Activated CD8-positive, alpha-beta T cell treated with anti-CD3 and anti-CD28 coated beads, Interleukin-2, amount 10 ng/mL, durations not matched to agents 7 days and 5 days (primary cell): ENCODE measurements at regions not wholly inside any gene's neighbourhood (a gene's known extent, or its start where the extent isn't known, plus 50 kb on each side); places are given as distances from the start of the nearest gene placed in this dataset.
A peak's percentile ranks its signal among the peaks of the same experiment; 100 is the strongest.

Experiments used
- ATAC-seq: fragments of 150-1000 bp; cut with Tn5 transposase; one replicate; pipeline ENCODE4 v1.10.0; 2021; ENCODE audit warnings: moderate library complexity
- CTCF ChIA-PET: fragments of 350-600 bp; sonication (Branson Sonifier 250); formaldehyde crosslinking; loops from one replicate; lab custom pipeline; 2021; ENCODE audit warnings: antibody characterized with exemption; lab: Charles Lee
- POLR2A ChIA-PET: fragments of 350-600 bp; sonication (Branson Sonifier 250); formaldehyde crosslinking; loops from one replicate; lab custom pipeline; 2021; ENCODE audit warnings: antibody characterized with exemption; lab: Charles Lee
- DNase-seq: peaks from one replicate; pipeline ENCODE4 v3.0.0-alpha.2; 2020
- H3K27ac Mint-ChIP-seq: one replicate; pipeline ENCODE4 v1.8.0; 2021; ENCODE audit warnings: mild to moderate bottlenecking, mixed read lengths
- H3K27me3 Mint-ChIP-seq: one replicate; pipeline ENCODE4 v1.8.0; 2021; ENCODE audit warnings: low read depth, mixed read lengths
- H3K36me3 Mint-ChIP-seq: one replicate; pipeline ENCODE4 v1.8.0; 2021; ENCODE audit warnings: low read depth, mixed read lengths
- H3K4me1 Mint-ChIP-seq: one replicate; pipeline ENCODE4 v1.8.0; 2021; ENCODE audit warnings: low read depth, mixed read lengths
- H3K4me3 Mint-ChIP-seq: one replicate; pipeline ENCODE4 v1.8.0; 2021; ENCODE audit warnings: mild to moderate bottlenecking, mixed read lengths
- H3K9me3 Mint-ChIP-seq: one replicate; pipeline ENCODE4 v1.8.0; 2022; ENCODE audit warnings: mixed read lengths; ENCODE audit not compliant: insufficient read depth

DNA sequence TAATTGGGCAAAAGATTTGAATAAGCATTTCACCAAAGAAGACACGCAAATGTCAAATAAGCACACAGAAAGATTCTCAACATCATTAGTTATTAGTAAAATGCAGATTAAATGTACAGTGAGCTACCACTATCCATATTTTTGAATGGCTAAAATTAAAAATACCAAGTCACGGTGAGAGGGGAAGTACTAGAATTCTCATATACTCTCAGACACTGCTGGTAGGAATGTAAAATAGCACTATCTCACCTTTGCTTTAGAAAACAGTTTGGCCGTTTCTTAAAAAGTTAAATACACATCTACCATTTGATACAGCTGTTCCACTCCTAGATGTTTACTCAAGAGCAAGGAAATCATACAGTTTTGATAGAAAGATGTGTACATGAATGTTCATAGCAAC lies 115.8 kb upstream of the CELF2 start:
- Mint-ChIP-seq H3K27me3 (peaks cover 4% of the 10 kb centered on the region), H3K4me3 (no peak overlapping the region), H3K36me3 (no peaks in the 10 kb centered on the region), H3K4me1 (no peaks in the 10 kb centered on the region), H3K9me3 (no peaks in the 10 kb centered on the region), H3K27ac (no peak overlapping the region)
- CTCF ChIA-PET = no interaction called here
- DNase-seq (no peak), ATAC-seq (no peak)
- POLR2A ChIA-PET = interaction anchor here (0.6 kb wide), 1 partner anchor 334 kb away, joined by 3 read pairs; no protein-coding TSS in a partner anchor

DNA sequence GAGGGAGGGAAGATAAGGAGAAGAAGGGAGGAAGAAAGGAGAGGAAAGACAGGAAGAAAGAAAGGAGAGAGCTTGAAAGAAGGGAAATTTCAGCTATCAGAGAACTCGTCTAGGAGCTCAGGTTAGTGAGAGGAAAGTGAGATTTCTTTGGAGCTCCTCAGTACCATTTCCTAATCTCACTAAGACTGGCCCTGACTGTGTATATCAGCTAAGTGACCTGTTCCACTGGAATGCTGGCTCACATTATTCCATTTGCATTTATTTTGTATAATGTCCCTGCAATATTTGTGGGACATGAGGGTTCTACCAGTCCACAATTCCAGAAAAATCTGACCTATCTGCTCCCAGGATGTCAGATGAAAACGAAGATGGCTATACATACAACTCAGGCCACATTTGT lies 114.7 kb upstream of the CELF2 start:
- H3K9me3 Mint-ChIP-seq = no peaks in the 10 kb centered on the region
- ATAC-seq (no peak), DNase-seq (no peak)
- ChIA-PET POLR2A (no interaction called here), CTCF (no interaction called here)
- no peak overlapping the region for H3K4me3 Mint-ChIP-seq
- H3K4me1 Mint-ChIP-seq = no peaks in the 10 kb centered on the region
- H3K27ac Mint-ChIP-seq = no peak overlapping the region
- H3K27me3 Mint-ChIP-seq = peaks cover 5% of the 10 kb centered on the region
- H3K36me3 Mint-ChIP-seq = no peaks in the 10 kb centered on the region

DNA sequence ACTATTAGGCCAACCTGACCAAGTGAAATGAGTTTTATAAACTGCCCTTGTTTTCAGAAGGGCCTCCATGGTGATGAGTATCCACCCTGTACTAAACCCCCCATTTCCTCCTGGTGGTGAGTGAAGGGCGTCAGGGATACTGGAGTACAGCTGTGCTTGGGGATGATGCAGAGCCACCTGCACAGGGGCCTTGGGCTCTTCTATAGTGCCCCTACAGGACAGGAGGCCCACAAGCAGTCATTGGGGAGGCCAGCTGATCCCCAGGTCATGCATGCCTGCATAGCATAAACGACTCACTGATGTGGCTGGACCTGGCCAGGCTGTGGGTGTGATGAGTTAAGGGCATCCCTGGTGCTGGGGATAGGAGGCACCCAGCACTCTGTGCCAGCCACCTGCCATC lies 114.1 kb upstream of the CELF2 start:
- DNase-seq (no peak), ATAC-seq (no peak)
- POLR2A ChIA-PET = no interaction called here
- Mint-ChIP-seq H3K27me3 (peaks cover 5% of the 10 kb centered on the region), H3K4me1 (no peaks in the 10 kb centered on the region), H3K4me3 (no peak overlapping the region), H3K27ac (no peak overlapping the region), H3K36me3 (no peaks in the 10 kb centered on the region), H3K9me3 (no peaks in the 10 kb centered on the region)
- CTCF ChIA-PET = no interaction called here

DNA sequence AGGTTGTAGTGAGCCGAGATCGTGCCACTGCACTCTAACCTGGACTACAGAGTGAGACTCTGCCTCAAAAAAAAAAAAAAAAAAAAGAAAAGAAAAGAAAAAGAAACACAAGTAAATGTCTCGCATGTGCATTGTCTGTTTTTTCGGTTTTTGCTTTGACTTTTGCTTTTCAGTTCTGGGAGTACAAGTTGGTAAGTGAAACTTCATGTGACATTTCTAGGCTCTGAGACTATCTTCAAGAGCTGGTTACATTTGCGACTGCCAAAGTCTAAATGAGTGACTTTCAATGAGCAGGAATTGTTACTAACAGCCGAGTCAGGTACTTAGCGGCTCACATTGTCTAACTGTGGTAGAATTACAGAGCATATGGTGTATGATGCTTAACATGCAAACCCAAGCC lies 107.0 kb upstream of the CELF2 start:
- ChIA-PET POLR2A (no interaction called here), CTCF (no interaction called here)
- H3K4me1 Mint-ChIP-seq = no peaks in the 10 kb centered on the region
- DNase-seq (no peak), ATAC-seq (no peak)
- no peak overlapping the region for H3K4me3 Mint-ChIP-seq
- peaks cover 12% of the 10 kb centered on the region for H3K27me3 Mint-ChIP-seq
- no peaks in the 10 kb centered on the region for H3K36me3 Mint-ChIP-seq
- no peaks in the 10 kb centered on the region for H3K9me3 Mint-ChIP-seq
- no peak overlapping the region for H3K27ac Mint-ChIP-seq

DNA sequence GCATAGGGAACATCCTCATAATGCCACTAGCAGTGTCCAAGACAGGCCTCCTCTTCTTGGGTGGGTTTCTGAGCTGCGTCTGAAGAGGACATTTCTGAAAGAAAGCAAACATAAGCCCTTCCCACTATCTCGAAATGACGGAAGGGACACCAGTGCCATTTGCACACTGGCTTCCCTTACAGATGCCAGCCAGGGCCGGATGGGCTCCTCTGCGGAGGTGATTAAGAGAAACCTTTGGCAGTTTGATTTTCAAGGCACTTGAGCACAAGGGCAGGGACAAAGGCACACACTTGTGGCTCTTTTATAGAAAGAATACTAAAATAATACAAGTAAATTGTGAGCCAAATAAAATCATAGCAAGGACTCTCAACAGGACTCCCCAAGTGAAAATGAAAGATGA lies 106.6 kb upstream of the CELF2 start:
- Mint-ChIP-seq H3K27ac (no peak overlapping the region), H3K4me1 (no peaks in the 10 kb centered on the region), H3K36me3 (no peaks in the 10 kb centered on the region), H3K4me3 (no peak overlapping the region), H3K9me3 (no peaks in the 10 kb centered on the region), H3K27me3 (peaks cover 12% of the 10 kb centered on the region)
- no peak for DNase-seq
- no peak for ATAC-seq
- ChIA-PET POLR2A (no interaction called here), CTCF (no interaction called here)

DNA sequence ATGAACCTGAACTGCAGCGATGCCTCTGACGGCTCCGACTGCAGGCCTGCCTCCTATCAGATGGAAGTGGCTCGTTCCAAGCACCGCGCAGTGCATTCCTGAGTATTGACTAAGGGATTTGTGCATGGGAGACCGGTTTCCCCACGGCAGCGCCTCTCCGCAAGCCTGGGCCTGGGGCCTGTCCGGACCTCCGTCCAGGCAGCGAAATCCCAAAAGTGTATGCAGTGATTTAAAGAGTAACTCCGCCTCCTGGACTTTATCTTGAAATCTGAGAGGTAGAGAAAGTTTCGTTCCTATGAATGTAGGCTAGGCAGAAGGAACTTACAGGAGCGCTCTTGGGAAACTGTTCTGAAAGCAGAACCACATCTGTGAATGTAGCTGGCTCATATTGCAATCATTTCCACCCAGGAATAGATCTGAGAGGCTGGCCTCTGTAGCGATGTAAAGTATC lies 106.2 kb upstream of the CELF2 start:
- no peak overlapping the region for H3K4me3 Mint-ChIP-seq
- peaks cover 15% of the 10 kb centered on the region for H3K27me3 Mint-ChIP-seq
- no peaks in the 10 kb centered on the region for H3K4me1 Mint-ChIP-seq
- H3K36me3 Mint-ChIP-seq = no peaks in the 10 kb centered on the region
- CTCF ChIA-PET = no interaction called here
- DNase-seq = no peak
- no peaks in the 10 kb centered on the region for H3K9me3 Mint-ChIP-seq
- no peak for ATAC-seq
- H3K27ac Mint-ChIP-seq = no peak overlapping the region
- POLR2A ChIA-PET = no interaction called here

DNA sequence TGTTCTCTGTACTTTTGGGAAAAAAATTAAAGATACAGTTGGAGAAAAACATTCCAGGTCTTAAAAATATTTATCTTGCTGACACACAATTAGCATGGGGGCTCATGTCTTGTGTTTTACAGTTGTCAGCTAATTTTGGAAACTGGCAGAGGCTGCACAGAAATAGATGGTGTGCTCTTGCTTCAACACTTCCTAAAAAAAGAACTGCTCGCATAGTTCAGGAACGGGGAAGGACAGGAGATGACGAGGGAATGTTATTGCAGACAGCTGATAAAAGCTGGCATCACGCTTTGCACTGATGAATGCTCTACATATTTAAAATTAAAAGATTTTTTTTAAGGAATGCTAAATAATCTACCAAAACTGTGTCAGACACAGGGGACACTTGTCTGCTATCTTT lies 103.5 kb upstream of the CELF2 start:
- H3K27me3 Mint-ChIP-seq = peaks cover 12% of the 10 kb centered on the region
- H3K27ac Mint-ChIP-seq = no peak overlapping the region
- ATAC-seq (no peak), DNase-seq (no peak)
- H3K9me3 Mint-ChIP-seq = no peaks in the 10 kb centered on the region
- ChIA-PET POLR2A (no interaction called here), CTCF (no interaction called here)
- H3K4me1 Mint-ChIP-seq = no peaks in the 10 kb centered on the region
- no peak overlapping the region for H3K4me3 Mint-ChIP-seq
- no peaks in the 10 kb centered on the region for H3K36me3 Mint-ChIP-seq

DNA sequence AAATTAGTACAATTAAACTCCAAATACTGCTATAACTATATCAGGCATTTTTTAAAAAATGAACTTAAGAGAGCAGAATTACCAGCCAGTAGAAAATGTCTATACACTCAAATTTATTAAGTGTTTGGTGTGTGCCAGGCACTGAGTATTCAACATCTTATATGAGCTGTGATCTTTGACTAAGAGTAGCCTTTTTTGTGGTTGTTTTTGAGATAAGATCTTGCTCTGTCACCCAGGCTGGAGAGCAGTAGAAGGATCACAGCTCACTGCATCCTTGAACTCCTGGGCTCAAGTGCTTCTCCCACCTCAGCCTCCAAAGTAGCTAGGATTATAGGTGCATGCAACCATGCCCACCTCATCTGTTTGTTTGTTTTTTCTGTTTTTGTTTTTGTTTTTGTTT lies 102.5 kb upstream of the CELF2 start:
- peak; percentile 69 for ATAC-seq
- H3K9me3 Mint-ChIP-seq = no peaks in the 10 kb centered on the region
- H3K27me3 Mint-ChIP-seq = peaks cover 12% of the 10 kb centered on the region
- ChIA-PET CTCF (interaction anchor here (0.6 kb wide), 1 partner anchor 294 kb away, joined by 4 read pairs; no protein-coding TSS in a partner anchor), POLR2A (no interaction called here)
- H3K4me3 Mint-ChIP-seq = no peak overlapping the region
- H3K27ac Mint-ChIP-seq = no peak overlapping the region
- H3K36me3 Mint-ChIP-seq = no peaks in the 10 kb centered on the region
- H3K4me1 Mint-ChIP-seq = no peaks in the 10 kb centered on the region
- DNase-seq = no peak

DNA sequence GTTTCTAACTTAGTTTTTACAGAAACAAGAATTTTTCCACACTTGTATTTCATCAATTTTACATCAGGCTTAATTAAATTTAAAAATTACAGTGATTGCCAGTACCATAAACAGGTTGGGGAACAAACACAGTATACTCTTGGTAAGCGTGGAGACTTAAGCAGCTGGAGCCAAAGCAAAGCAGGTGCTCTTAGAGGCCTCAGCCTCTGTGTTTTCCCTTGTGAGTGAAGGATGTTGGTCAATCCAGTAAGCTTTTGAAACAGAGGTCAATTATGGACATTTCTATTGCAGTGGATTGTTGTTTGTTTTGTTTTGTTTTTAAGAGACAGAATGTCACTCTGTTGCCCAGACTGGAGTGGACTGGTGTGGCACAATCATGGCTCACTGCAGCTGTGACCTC lies 100.6 kb upstream of the CELF2 start:
- H3K4me1 Mint-ChIP-seq = no peaks in the 10 kb centered on the region
- no peak for DNase-seq
- H3K27ac Mint-ChIP-seq = no peak overlapping the region
- ChIA-PET POLR2A (no interaction called here), CTCF (no interaction called here)
- H3K36me3 Mint-ChIP-seq = no peaks in the 10 kb centered on the region
- H3K9me3 Mint-ChIP-seq = no peaks in the 10 kb centered on the region
- peaks cover 10% of the 10 kb centered on the region for H3K27me3 Mint-ChIP-seq
- no peak for ATAC-seq
- H3K4me3 Mint-ChIP-seq = no peak overlapping the region

DNA sequence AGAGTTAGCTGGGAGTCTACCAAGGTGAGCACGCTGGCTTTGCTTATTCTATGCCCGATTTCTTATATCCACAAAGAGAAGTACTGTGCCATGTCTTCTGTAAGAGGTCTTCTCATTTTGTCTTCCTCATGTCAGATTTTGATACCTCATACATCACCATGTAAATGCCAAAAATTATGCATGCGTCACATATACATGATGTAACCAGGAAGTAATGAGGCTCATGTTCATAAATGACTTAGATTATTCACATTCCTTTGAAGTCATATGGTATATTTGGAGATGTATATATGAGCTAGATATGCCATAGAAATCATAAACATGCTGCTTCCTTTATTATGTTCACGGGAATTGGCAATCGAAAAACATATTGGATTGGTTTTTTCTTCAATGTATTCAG lies 97.7 kb upstream of the CELF2 start:
- Mint-ChIP-seq H3K36me3 (no peaks in the 10 kb centered on the region), H3K27ac (no peak overlapping the region), H3K9me3 (no peaks in the 10 kb centered on the region), H3K4me3 (no peak overlapping the region), H3K27me3 (peaks cover 3% of the 10 kb centered on the region), H3K4me1 (no peaks in the 10 kb centered on the region)
- POLR2A ChIA-PET = no interaction called here
- CTCF ChIA-PET = no interaction called here
- DNase-seq (no peak), ATAC-seq (no peak)

DNA sequence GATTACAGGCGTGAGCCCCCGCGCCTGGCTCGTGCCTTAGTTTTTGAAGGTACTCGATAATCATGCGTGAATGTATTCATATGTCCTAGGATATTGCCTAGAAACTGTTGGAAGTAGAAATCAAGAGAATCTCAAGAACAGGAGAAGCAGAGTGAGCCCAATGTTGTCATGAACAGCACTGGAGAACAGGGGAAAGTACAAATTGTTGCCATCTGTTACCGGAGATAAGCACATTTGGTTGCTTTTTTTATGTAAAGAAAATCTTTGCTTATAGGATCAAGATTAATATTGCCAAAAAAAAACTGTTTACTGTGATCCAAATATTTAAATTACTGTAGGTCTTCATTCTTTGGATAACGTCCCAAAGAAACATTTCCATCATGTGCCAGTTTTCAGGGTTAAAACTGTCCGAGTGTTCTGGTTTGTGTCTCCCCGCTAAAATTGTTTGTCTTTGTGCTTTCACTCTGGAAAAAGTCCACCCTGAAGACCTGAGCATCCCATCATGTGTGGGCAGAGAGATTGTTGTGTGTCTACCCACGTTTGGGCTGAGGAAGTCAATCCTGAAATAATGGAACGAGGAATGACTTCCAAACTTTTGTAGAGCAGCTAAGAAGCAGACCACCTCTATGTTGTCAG lies 95.7 kb upstream of the CELF2 start:
- Mint-ChIP-seq H3K27me3 (no peaks in the 10 kb centered on the region), H3K9me3 (no peaks in the 10 kb centered on the region), H3K27ac (no peak overlapping the region), H3K4me1 (no peaks in the 10 kb centered on the region), H3K36me3 (no peaks in the 10 kb centered on the region), H3K4me3 (no peak overlapping the region)
- CTCF ChIA-PET = no interaction called here
- no peak for DNase-seq
- POLR2A ChIA-PET = no interaction called here
- ATAC-seq = no peak

DNA sequence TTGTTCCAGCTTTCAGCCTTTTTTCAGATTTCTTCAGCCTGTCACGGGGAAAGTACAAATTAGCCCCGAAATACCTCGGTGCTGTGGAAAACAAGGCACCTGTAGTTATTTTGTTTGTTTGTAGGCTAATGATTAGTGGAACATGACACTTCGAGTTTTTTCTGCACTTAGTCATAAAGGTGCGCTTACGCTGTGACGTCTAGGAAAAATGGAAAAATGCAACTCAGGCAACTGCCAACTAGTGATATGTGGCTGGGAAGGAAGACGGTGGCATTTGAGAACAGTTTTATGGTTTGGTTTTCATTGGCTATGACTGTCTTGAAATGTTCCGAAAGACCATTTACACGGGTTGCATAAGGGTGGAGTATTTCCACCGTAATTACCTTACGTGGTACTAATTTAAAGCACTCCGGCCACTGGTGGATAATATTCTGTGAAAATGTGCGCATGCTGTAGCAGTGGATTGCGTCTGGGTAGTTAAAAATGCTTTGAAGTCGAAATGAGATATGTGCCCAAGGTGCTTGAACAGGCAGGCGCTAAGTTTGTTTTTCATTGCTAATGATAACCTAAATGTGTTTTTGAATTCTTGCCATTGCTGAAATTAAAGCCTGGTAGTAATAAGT lies 94.5 kb upstream of the CELF2 start:
- Mint-ChIP-seq H3K4me1 (no peaks in the 10 kb centered on the region), H3K27me3 (no peaks in the 10 kb centered on the region), H3K9me3 (no peaks in the 10 kb centered on the region), H3K27ac (no peak overlapping the region), H3K4me3 (no peak overlapping the region), H3K36me3 (no peaks in the 10 kb centered on the region)
- POLR2A ChIA-PET = no interaction called here
- no peak for ATAC-seq
- CTCF ChIA-PET = no interaction called here
- no peak for DNase-seq
